OCI-LY1 (cell line): ENCODE measurements at regions not wholly inside any gene's neighbourhood (a gene's known extent, or its start where the extent isn't known, plus 50 kb on each side); places are given as distances from the start of the nearest gene placed in this dataset.

Experiments used
- H2AFZ ChIP-seq: fragments of 200-600 bp; sonication (generic), shearing (Covaris generic); 2 replicates; pipeline ENCODE4 v1.6.0; 2014; ENCODE audit warnings: antibody characterized with exemption, mild to moderate bottlenecking, low read length
- H3F3A ChIP-seq: fragments of 200-600 bp; sonication (generic), shearing (Covaris generic); 2 replicates; pipeline ENCODE4 v1.6.0; 2014; ENCODE audit warnings: mild to moderate bottlenecking, antibody characterized with exemption, low read length, moderate library complexity; ENCODE audit not compliant: insufficient read depth
- H3K27ac ChIP-seq: fragments of 200-600 bp; sonication (generic); 2 replicates; pipeline ENCODE4 v1.5.1; 2014; ENCODE audit warnings: low read length, mixed run types, mild to moderate bottlenecking, low read depth; ENCODE audit not compliant: poor library complexity, severe bottlenecking
- H3K27me3 ChIP-seq: fragments of 200-600 bp; sonication (generic); 2 replicates; pipeline ENCODE4 v1.6.0; 2014; ENCODE audit warnings: antibody characterized with exemption, mild to moderate bottlenecking, low read length, moderate library complexity; ENCODE audit not compliant: insufficient read depth
- H3K36me3 ChIP-seq: fragments of 200-600 bp; sonication (generic); 2 replicates; pipeline ENCODE4 v1.6.1; 2014; ENCODE audit warnings: mild to moderate bottlenecking, antibody characterized with exemption, low read length, moderate library complexity, mixed read lengths; ENCODE audit not compliant: insufficient read depth
- H3K4me1 ChIP-seq: fragments of 200-600 bp; sonication (generic); 2 replicates; pipeline ENCODE4 v1.5.1; 2014; ENCODE audit warnings: mild to moderate bottlenecking, low read length, moderate library complexity; ENCODE audit not compliant: insufficient read depth, severe bottlenecking
- H3K4me2 ChIP-seq: fragments of 200-600 bp; sonication (generic), shearing (Covaris generic); 2 replicates; pipeline ENCODE4 v1.6.1; 2014; ENCODE audit warnings: low read length
- H3K4me3 ChIP-seq: fragments of 200-600 bp; sonication (generic); 2 replicates; pipeline ENCODE4 v1.5.1; 2014; ENCODE audit warnings: low read length, low read depth, mild to moderate bottlenecking, mixed read lengths; ENCODE audit not compliant: poor library complexity, severe bottlenecking
- H3K79me2 ChIP-seq: fragments of 200-600 bp; shearing (Covaris generic); 2 replicates; pipeline ENCODE4 v1.6.1; 2016; ENCODE audit warnings: mixed run types, low read length, mixed read lengths; ENCODE audit not compliant: insufficient read depth
- H3K9ac ChIP-seq: fragments of 200-600 bp; sonication (generic), shearing (Covaris generic); 2 replicates; pipeline ENCODE4 v1.6.1; 2014; ENCODE audit warnings: mild to moderate bottlenecking, low read length, mixed read lengths
- H3K9me2 ChIP-seq: fragments of 200-600 bp; sonication (generic), shearing (Covaris generic); 2 replicates; pipeline ENCODE4 v1.6.1; 2014; ENCODE audit warnings: low read depth, mild to moderate bottlenecking, low read length, mixed read lengths
- H3K9me3 ChIP-seq: fragments of 200-600 bp; shearing (Covaris generic); 2 replicates; pipeline ENCODE4 v1.6.1; 2014; ENCODE audit warnings: low read length, mixed read lengths
- H4K20me1 ChIP-seq: fragments of 200-600 bp; sonication (generic), shearing (Covaris generic); 2 replicates; pipeline ENCODE4 v1.6.0; 2016; ENCODE audit warnings: mild to moderate bottlenecking, low read length; ENCODE audit not compliant: insufficient read depth
- CTCF ChIP-seq: fragments of 200-600 bp; sonication (generic), shearing (Covaris generic); IDR thresholded peaks from 2 replicates; pipeline ENCODE4 v1.5.1; 2017; ENCODE audit warnings: mild to moderate bottlenecking, antibody characterized with exemption, low read length, moderate library complexity, mixed read lengths
- EZH2 ChIP-seq: fragments of 200-600 bp; sonication (generic), shearing (Covaris generic); IDR thresholded peaks from 2 replicates; pipeline ENCODE4 v1.8.0; 2017; ENCODE audit warnings: borderline replicate concordance, mixed run types, mild to moderate bottlenecking, antibody characterized with exemption, low read length, moderate library complexity, mixed read lengths

GRCh38 chr1:238071061-238071460, 180.3 kb upstream of the ZP4 start:
- Histone ChIP-seq H3K4me3 (no peak overlapping the region), H3K27ac (no peak overlapping the region), H3K4me2 (no peak overlapping the region), H3K4me1 (no peaks in the 10 kb centered on the region), H3K9me3 (no peaks in the 10 kb centered on the region), H4K20me1 (no peaks in the 10 kb centered on the region), H3K36me3 (no peaks in the 10 kb centered on the region), H3K9me2 (no peaks in the 10 kb centered on the region), H3K9ac (no peak overlapping the region), H2AFZ (no peak overlapping the region), H3K79me2 (no peaks in the 10 kb centered on the region), H3F3A (no peaks in the 10 kb centered on the region), H3K27me3 (no peaks in the 10 kb centered on the region)
- TF ChIP-seq EZH2 (no peak), CTCF (no peak)

- TF ChIP-seq CTCF, result no peak
- TF ChIP-seq EZH2, result no peak
- Histone ChIP-seq H3K36me3 (no peaks in the 10 kb centered on the region), H3K27ac (no peak overlapping the region), H3K4me1 (no peaks in the 10 kb centered on the region), H3K9me3 (no peaks in the 10 kb centered on the region), H4K20me1 (no peaks in the 10 kb centered on the region), H2AFZ (no peak overlapping the region), H3K79me2 (no peaks in the 10 kb centered on the region), H3K27me3 (no peaks in the 10 kb centered on the region), H3K9me2 (no peaks in the 10 kb centered on the region), H3K4me2 (no peak overlapping the region), H3F3A (no peaks in the 10 kb centered on the region), H3K9ac (no peak overlapping the region), H3K4me3 (no peak overlapping the region)
These were observed 172.7 kb upstream of the ZP4 start for GRCh38 chr1:238063454-238063853.

- no peak overlapping the region for H2AFZ ChIP-seq
These were observed 171.4 kb upstream of the ZP4 start for GRCh38 chr1:238061967-238062613.

More at GRCh38 chr1:238061967-238062613, 171.4 kb upstream of the ZP4 start:
- Histone ChIP-seq H3K4me2 (no peak overlapping the region), H3K79me2 (no peaks in the 10 kb centered on the region), H3F3A (no peaks in the 10 kb centered on the region), H3K36me3 (no peaks in the 10 kb centered on the region), H3K9me3 (no peaks in the 10 kb centered on the region), H3K9ac (no peak overlapping the region), H4K20me1 (no peaks in the 10 kb centered on the region), H3K4me1 (no peaks in the 10 kb centered on the region), H3K27me3 (no peaks in the 10 kb centered on the region), H3K9me2 (no peaks in the 10 kb centered on the region), H3K27ac (no peak overlapping the region), H3K4me3 (no peak overlapping the region)
- TF ChIP-seq CTCF, result no peak
- TF ChIP-seq EZH2, result no peak
